ENCODE measurements at regions not wholly inside any gene's neighbourhood (a gene's known extent, or its start where the extent isn't known, plus 50 kb on each side); places are given as distances from the start of the nearest gene placed in this dataset.
A peak's percentile ranks its signal among the peaks of the same experiment; 100 is the strongest.

DNA sequence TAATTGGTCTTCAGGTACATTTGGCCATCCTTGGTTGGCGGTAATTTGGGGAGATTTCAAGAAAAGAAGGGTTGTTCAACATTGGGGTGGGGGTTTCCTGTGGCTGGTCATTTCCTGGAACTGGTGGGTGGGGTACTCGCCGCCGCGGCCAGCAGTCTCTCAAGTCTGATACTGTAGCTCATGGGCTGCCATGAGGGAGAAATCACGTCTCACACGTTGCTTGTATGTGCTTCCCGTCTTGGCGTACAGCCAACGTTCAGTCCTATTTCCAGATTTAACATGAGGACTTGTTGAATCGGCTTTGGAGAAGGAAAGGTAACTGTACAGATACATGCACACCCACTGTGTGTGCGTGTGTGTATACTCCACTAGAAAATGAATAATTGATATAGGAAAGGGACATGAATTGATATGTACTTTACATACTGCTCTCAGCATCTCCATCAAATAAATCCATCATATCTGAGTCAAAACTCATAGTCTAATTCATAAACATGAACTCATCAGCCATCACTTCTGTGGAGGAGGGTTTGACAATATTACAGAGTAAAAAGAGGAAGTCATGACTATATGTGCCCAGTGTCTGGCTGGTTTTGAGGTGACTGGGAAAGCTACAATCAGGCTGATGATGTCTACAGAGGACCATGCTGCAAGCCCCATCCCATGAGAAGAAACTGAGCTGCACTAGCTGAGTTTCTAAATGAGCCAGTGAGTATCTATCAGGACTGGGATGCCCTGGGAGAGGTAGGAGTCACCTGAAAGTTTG is 418.1 kb downstream of the TSHZ3 start:
- CTCF ChIA-PET, result no interaction called here
- TF ChIP-seq CTCF (IDR thresholded peaks at IDR 0.05; ENCODE audit: unreplicated experiment), result no peak
- no TSS peak for BruUV-seq (replicated peaks)

DNA sequence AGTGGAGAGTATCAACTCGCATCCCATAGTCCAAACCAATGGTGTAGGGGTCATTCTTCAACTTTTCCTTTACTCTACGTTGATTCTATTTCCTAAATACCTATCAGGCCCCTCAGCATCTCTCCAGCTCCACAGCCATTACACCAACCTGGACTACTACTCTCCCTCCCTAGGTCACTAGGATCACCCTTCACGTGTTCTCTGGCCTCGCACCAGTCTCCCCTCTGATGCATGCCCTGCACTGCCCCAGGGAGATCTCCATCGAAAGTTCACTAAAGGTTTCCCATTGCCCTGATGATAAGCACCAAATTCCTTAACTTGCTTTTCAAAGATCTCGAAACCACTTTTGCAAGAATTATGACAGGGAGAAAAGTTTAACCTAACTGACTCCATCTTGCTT is 421.5 kb downstream of the TSHZ3 start:
- no TSS peak for BruUV-seq (replicated peaks)
- H3K36me3 Mint-ChIP-seq (ENCODE audit: insufficient read depth, unreplicated experiment), result no peaks in the 10 kb centered on the region
- no peak overlapping the region for H3K4me3 Mint-ChIP-seq (ENCODE audit: unreplicated experiment)
- H3K27me3 Mint-ChIP-seq (ENCODE audit: insufficient read depth, unreplicated experiment), result no peaks in the 10 kb centered on the region
- intact Hi-C loops (cut with micrococcal nuclease), result no loop called here
- ChIA-PET CTCF (no interaction called here), POLR2A (no interaction called here)
- TF ChIP-seq CTCF (IDR thresholded peaks at IDR 0.05; ENCODE audit: unreplicated experiment), result no peak
- no peaks in the 10 kb centered on the region for H3K4me1 Mint-ChIP-seq (ENCODE audit: insufficient read depth, unreplicated experiment)
- no peak for DNase-seq (ENCODE audit: unreplicated experiment)
- H3K27ac Mint-ChIP-seq (ENCODE audit: low read depth, unreplicated experiment), result no peak overlapping the region
- peaks cover 21% of the 10 kb centered on the region for H3K9me3 Mint-ChIP-seq (ENCODE audit: unreplicated experiment)

More for the DNA sequence above, 418.1 kb downstream of the TSHZ3 start:
- Mint-ChIP-seq H3K9me3 (ENCODE audit: unreplicated experiment) (peaks cover 27% of the 10 kb centered on the region), H3K4me3 (ENCODE audit: unreplicated experiment) (no peak overlapping the region), H3K4me1 (ENCODE audit: insufficient read depth, unreplicated experiment) (no peaks in the 10 kb centered on the region), H3K27me3 (ENCODE audit: insufficient read depth, unreplicated experiment) (no peaks in the 10 kb centered on the region), H3K27ac (ENCODE audit: low read depth, unreplicated experiment) (no peak overlapping the region), H3K36me3 (ENCODE audit: insufficient read depth, unreplicated experiment) (no peaks in the 10 kb centered on the region)
- DNase-seq (ENCODE audit: unreplicated experiment), result peak; percentile 0
- POLR2A ChIA-PET, result no interaction called here
- intact Hi-C loops (cut with micrococcal nuclease), result no loop called here

- DNase-seq (ENCODE audit: unreplicated experiment), result no peak
- Mint-ChIP-seq H3K36me3 (ENCODE audit: insufficient read depth, unreplicated experiment) (peaks cover 6% of the 10 kb centered on the region), H3K27me3 (ENCODE audit: insufficient read depth, unreplicated experiment) (no peaks in the 10 kb centered on the region), H3K27ac (ENCODE audit: low read depth, unreplicated experiment) (no peak overlapping the region), H3K4me1 (ENCODE audit: insufficient read depth, unreplicated experiment) (no peaks in the 10 kb centered on the region), H3K9me3 (ENCODE audit: unreplicated experiment) (peaks cover 32% of the 10 kb centered on the region), H3K4me3 (ENCODE audit: unreplicated experiment) (no peak overlapping the region)
- no peak for TF ChIP-seq CTCF (IDR thresholded peaks at IDR 0.05; ENCODE audit: unreplicated experiment)
- no TSS peak for BruUV-seq (replicated peaks)
- ChIA-PET CTCF (no interaction called here), POLR2A (no interaction called here)
- intact Hi-C loops (cut with micrococcal nuclease), result no loop called here
These were observed 424.6 kb downstream of the TSHZ3 start for GRCh38 chr19:30924670-30925069.

- Mint-ChIP-seq H3K36me3 (ENCODE audit: insufficient read depth, unreplicated experiment) (peaks cover 6% of the 10 kb centered on the region), H3K4me1 (ENCODE audit: insufficient read depth, unreplicated experiment) (no peaks in the 10 kb centered on the region), H3K27me3 (ENCODE audit: insufficient read depth, unreplicated experiment) (no peaks in the 10 kb centered on the region), H3K27ac (ENCODE audit: low read depth, unreplicated experiment) (no peak overlapping the region), H3K4me3 (ENCODE audit: unreplicated experiment) (no peak overlapping the region), H3K9me3 (ENCODE audit: unreplicated experiment) (peaks cover 37% of the 10 kb centered on the region)
- no TSS peak for BruUV-seq (replicated peaks)
- no peak for TF ChIP-seq CTCF (IDR thresholded peaks at IDR 0.05; ENCODE audit: unreplicated experiment)
- intact Hi-C loops (cut with micrococcal nuclease), result no loop called here
- no peak for DNase-seq (ENCODE audit: unreplicated experiment)
- ChIA-PET POLR2A (no interaction called here), CTCF (no interaction called here)
These were observed 425.1 kb downstream of the TSHZ3 start for GRCh38 chr19:30924069-30924636.
